ENCODE measurements at regions not wholly inside any gene's neighbourhood (a gene's known extent, or its start where the extent isn't known, plus 50 kb on each side); places are given as distances from the start of the nearest gene placed in this dataset.
"Not testable (repeated sequence)": the region's sequence is repeated elsewhere in the genome, so short reads cannot be mapped to it uniquely, and the experiment has no call there.

GRCh38 chr5:12114075-12114474, 209.8 kb upstream of the CTNND2 start:
- DNase-seq = no peak

GRCh38 chr5:12113062-12113461, 208.8 kb upstream of the CTNND2 start:
- DNase-seq = no peak

GRCh38 chr5:12111261-12111660, 207.0 kb upstream of the CTNND2 start:
- DNase-seq = no peak

GRCh38 chr5:12110629-12111028, 206.4 kb upstream of the CTNND2 start:
- DNase-seq = no peak

GRCh38 chr5:12109075-12109688, 204.9 kb upstream of the CTNND2 start:
- no peak for DNase-seq

- DNase-seq = no peak
Measured at GRCh38 chr5:12102151-12102550, 197.9 kb upstream of the CTNND2 start.

- no peak for DNase-seq
Measured at GRCh38 chr5:12100542-12100941, 196.3 kb upstream of the CTNND2 start.

GRCh38 chr5:12099296-12099695, 195.1 kb upstream of the CTNND2 start:
- no peak for DNase-seq

GRCh38 chr5:12095808-12096281, 191.6 kb upstream of the CTNND2 start:
- DNase-seq = no peak

- DNase-seq = no peak
Measured at GRCh38 chr5:12093586-12093985, 189.3 kb upstream of the CTNND2 start.

- DNase-seq = no peak
Measured at GRCh38 chr5:12080761-12081160, 176.5 kb upstream of the CTNND2 start.

- not testable (repeated sequence) for DNase-seq
Measured at GRCh38 chr5:12078286-12078685, 174.0 kb upstream of the CTNND2 start.

GRCh38 chr5:12073426-12073825, 169.2 kb upstream of the CTNND2 start:
- no peak for DNase-seq

GRCh38 chr5:12072441-12072840, 168.2 kb upstream of the CTNND2 start:
- no peak for DNase-seq

GRCh38 chr5:12071455-12071854, 167.2 kb upstream of the CTNND2 start:
- DNase-seq = no peak

GRCh38 chr5:12023614-12024241, 119.5 kb upstream of the CTNND2 start:
- peak; percentile 61 for DNase-seq

- no peak for DNase-seq
Measured at GRCh38 chr5:12022444-12022843, 118.2 kb upstream of the CTNND2 start.

GRCh38 chr5:12019306-12019705, 115.1 kb upstream of the CTNND2 start:
- DNase-seq = no peak

GRCh38 chr5:12017007-12017406, 112.8 kb upstream of the CTNND2 start:
- DNase-seq = peak; percentile 1

GRCh38 chr5:12016159-12016746, 112.0 kb upstream of the CTNND2 start:
- no peak for DNase-seq

- no peak for DNase-seq
Measured at GRCh38 chr5:12013351-12013750, 109.1 kb upstream of the CTNND2 start.

GRCh38 chr5:12003680-12004079, 99.4 kb upstream of the CTNND2 start:
- DNase-seq = no peak

- no peak for DNase-seq
Measured at GRCh38 chr5:11998397-11998796, 94.2 kb upstream of the CTNND2 start.

GRCh38 chr5:11997942-11998341, 93.7 kb upstream of the CTNND2 start:
- DNase-seq = no peak
